ENCODE measurements at regions not wholly inside any gene's neighbourhood (a gene's known extent, or its start where the extent isn't known, plus 50 kb on each side); places are given as distances from the start of the nearest gene placed in this dataset.
"Not testable (repeated sequence)": the region's sequence is repeated elsewhere in the genome, so short reads cannot be mapped to it uniquely, and the experiment has no call there.

GRCh38 chr11:46181843-46182424 lies 60.7 kb upstream of the PHF21A start:
- peak; percentile 31 for DNase-seq (ENCODE audit: low read depth)

DNA sequence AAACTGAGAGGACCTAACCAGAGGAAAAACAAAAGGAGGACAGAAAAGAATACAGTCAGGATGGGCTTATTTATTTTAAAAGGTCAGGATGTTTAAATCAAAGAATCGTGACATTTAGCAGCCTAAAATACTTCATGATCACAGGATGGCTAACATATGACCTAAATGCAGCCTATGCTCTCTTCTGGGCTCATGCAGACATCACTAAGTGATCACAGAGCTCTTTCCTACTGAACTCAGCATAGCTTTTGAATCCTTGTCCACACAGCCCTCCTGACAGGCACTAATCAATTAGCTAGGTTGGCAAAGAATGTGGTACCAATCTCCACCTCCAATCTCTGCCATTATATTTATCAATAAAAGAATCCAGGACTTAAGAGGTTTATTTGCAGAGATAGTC lies 60.1 kb upstream of the PHF21A start:
- no peak for DNase-seq (ENCODE audit: low read depth)

DNA sequence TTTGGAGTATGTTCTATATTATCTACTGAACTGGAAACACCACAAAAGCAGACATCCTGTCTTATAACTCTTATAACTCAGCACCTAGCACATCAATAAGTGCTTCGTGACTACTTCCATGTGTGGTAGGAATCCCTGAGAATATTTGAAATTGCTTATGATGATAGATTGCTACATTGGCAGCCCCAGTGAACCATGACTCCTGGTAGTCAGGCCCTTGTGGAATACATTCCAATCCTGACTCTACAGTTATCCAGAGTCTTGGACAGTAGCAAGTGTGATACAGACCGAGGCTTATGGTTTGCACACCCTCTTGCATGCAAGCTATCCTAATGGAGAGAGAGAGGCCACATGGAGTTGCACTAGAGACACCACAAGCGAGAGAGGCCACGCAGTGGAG lies 59.5 kb upstream of the PHF21A start:
- no peak for DNase-seq (ENCODE audit: low read depth)

DNA sequence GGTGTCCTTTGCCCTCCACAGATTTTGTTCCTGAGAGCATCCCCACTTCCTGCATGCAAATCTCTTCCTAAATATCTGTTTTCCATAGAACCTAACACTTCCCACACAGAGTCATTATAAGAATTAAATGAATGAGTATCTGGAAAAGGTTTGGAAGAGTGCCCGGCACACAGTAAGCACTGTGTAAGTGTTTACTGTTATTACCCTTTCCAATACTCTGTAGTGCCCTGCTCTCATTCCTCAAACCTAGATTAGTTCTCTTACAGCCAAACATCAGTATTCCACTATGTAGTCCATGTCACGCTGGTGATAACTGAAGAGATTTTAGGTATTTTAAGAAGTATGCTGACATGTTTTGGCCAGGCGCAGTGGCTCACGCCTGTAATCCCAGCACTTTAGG lies 57.3 kb upstream of the PHF21A start:
- DNase-seq (ENCODE audit: low read depth), result no peak

- no peak for DNase-seq (ENCODE audit: low read depth)
These were observed 55.2 kb upstream of the PHF21A start for GRCh38 chr11:46176421-46176820.

DNA sequence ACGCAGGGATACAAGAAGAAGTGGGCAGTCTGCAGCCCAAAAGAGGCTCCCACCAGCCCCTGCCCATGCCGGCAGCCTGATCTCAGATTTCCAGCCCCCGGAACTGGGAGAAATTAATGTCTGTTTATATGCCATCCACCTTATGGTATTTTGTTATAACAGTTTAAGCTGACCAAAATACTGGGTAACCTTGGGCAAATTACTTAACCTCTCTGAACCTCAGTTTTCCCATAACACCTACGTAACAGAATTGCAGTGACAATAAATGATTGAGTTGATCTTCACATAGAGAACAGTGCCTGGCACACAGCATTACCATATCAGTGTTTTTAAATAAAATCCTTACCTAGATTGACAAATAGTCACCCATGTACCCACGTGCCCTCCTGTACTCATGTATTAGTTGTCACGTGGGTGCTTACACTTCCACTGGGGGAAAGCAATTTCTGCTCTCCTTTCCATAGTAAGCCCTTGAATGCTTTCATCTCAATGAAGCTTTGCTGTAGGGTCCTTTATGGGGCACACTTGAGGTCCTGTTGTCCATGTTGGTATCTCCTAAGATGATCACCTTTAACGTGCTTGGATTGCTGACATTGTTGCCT lies 54.2 kb upstream of the PHF21A start:
- no peak for DNase-seq (ENCODE audit: low read depth)

GRCh38 chr11:46171693-46172092 lies 50.4 kb upstream of the PHF21A start:
- not testable (repeated sequence) for DNase-seq (ENCODE audit: low read depth)

All from iris pigment epithelial cell (primary cell).